ENCODE measurements at regions not wholly inside any gene's neighbourhood (a gene's known extent, or its start where the extent isn't known, plus 50 kb on each side); places are given as distances from the start of the nearest gene placed in this dataset.

DNA sequence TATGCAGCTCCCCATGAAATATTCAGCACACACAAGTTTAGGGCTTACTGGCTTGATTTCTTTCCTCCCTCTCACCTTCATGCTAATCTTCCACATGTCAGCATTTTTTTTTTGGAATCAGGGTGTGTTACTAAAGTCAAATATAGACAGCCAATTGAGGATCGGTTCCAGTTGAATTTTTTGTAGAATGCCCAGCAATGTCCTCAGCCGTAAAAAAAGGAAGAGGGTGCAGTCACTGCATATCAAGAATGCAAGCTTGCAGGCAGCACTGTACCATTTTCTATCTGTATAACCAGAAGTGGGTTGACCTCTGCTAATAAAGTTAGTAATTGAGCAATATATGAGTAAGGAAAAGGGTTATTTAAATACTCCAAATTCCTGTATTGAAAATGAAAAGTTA, 51.4 kb upstream of the CHMP2B start:
- TF ChIP-seq CTCF (tag by site-specific recombination; IDR thresholded peaks at IDR 0.05) (no peak), ZNF585B (tag by site-specific recombination; IDR thresholded peaks at IDR 0.05) (no peak), ZNF354C (tag by site-specific recombination; IDR thresholded peaks at IDR 0.05; ENCODE audit: borderline replicate concordance, low read depth) (no peak), ZSCAN30 (tag by site-specific recombination; IDR thresholded peaks at IDR 0.05) (no peak), ZNF112 (tag by site-specific recombination; IDR thresholded peaks at IDR 0.05) (no peak), ZNF48 (tag by site-specific recombination; IDR thresholded peaks at IDR 0.05) (no peak), ZBTB49 (tag by site-specific recombination; IDR thresholded peaks at IDR 0.05; ENCODE audit: low read depth) (no peak), ZNF660 (tag by site-specific recombination; IDR thresholded peaks at IDR 0.05) (no peak), GFI1B (tag by site-specific recombination; IDR thresholded peaks at IDR 0.05) (no peak), KLF9 (tag by site-specific recombination; IDR thresholded peaks at IDR 0.05; ENCODE audit: low read depth) (no peak)
- TF ChIP-seq, protein P1, sequence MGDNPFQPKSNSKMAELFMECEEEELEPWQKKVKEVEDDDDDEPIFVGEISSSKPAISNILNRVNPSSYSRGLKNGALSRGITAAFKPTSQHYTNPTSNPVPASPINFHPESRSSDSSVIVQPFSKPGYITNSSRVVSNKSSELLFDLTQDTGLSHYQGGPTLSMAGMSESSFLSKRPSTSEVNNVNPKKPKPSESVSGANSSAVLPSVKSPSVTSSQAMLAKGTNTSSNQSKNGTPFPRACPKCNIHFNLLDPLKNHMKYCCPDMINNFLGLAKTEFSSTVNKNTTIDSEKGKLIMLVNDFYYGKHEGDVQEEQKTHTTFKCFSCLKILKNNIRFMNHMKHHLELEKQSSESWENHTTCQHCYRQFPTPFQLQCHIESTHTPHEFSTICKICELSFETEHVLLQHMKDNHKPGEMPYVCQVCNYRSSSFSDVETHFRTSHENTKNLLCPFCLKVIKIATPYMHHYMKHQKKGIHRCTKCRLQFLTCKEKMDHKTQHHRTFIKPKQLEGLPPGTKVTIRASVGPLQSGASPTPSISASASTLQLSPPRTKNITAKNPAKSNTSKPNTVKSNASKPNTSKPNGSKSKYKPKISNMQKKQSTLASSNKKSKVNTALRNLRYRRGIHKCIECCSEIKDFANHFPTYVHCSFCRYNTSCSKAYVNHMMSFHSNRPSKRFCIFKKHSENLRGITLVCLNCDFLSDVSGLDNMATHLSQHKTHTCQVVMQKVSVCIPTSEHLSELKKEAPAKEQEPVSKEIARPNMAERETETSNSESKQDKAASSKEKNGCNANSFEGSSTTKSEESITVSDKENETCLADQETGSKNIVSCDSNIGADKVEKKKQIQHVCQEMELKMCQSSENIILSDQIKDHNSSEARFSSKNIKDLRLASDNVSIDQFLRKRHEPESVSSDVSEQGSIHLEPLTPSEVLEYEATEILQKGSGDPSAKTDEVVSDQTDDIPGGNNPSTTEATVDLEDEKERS (tag by site-specific recombination; IDR thresholded peaks at IDR 0.05), result no peak
